Panc1 (cell line): ENCODE measurements at regions not wholly inside any gene's neighbourhood (a gene's known extent, or its start where the extent isn't known, plus 50 kb on each side); places are given as distances from the start of the nearest gene placed in this dataset.

ENCODE experiments used
- ATAC-seq: fragments of 200-7000 bp; cut with Tn5 transposase; 2 replicates; pipeline ENCODE4 v1.9.1; 2020; ENCODE audit warnings: mild to moderate bottlenecking, moderate library complexity
- BruUV-seq: library from RNA; stranded (reverse); fragments of 400-500 nt; replicated peaks from 2 replicates; lab custom pipeline; 2021; lab: Mats Ljungman, UMichigan
- CTCF ChIA-PET: fragments of 300-600 bp; sonication (Branson Sonifier 250); formaldehyde crosslinking; loops from one replicate; lab custom pipeline; 2022; ENCODE audit warnings: antibody characterized with exemption; lab: Charles Lee
- POLR2A ChIA-PET: fragments of 300-600 bp; sonication (Branson Sonifier 250); formaldehyde crosslinking; loops from one replicate; lab custom pipeline; 2022; ENCODE audit warnings: antibody characterized with exemption; lab: Charles Lee
- DNase-seq: peaks from one replicate; pipeline ENCODE4 v3.0.0-alpha.2; 2010; ENCODE audit warnings: low read depth, low spot score
- H3K27ac ChIP-seq: 2 replicates; pipeline ENCODE4 v1.5.1; 2011; ENCODE audit warnings: mild to moderate bottlenecking, low read length, inconsistent platforms
- H3K27me3 ChIP-seq: fragments of 200-500 bp; sonication (Bioruptor generic); 2 replicates; pipeline ENCODE4 v1.6.0; 2014; ENCODE audit warnings: low read length, inconsistent platforms; ENCODE audit not compliant: control insufficient read depth, insufficient read depth
- H3K36me3 ChIP-seq: fragments of 200-500 bp; sonication (Bioruptor generic); 2 replicates; pipeline ENCODE4 v1.5.1; 2014; ENCODE audit warnings: inconsistent platforms, mild to moderate bottlenecking, low read length, moderate library complexity; ENCODE audit not compliant: control insufficient read depth, insufficient read depth
- H3K4me1 ChIP-seq: 2 replicates; pipeline ENCODE4 v1.5.1; 2011; ENCODE audit warnings: inconsistent platforms, mild to moderate bottlenecking, low read length, moderate library complexity; ENCODE audit not compliant: control insufficient read depth, insufficient read depth
- H3K4me3 ChIP-seq, 2 experiments: 2 replicates each; pipeline ENCODE4 v1.5.1; 2011 to 2012; ENCODE audit warnings: low read depth in 2 of 2, low read length in 2 of 2, mild to moderate bottlenecking in 2 of 2, inconsistent platforms in 1 of 2, moderate library complexity in 1 of 2
- H3K9me3 ChIP-seq: fragments of 200-500 bp; sonication (Bioruptor generic); 2 replicates; pipeline ENCODE4 v1.5.1; 2014; ENCODE audit warnings: low read depth, mild to moderate bottlenecking, inconsistent platforms, low read length, moderate library complexity; ENCODE audit not compliant: control insufficient read depth, insufficient read depth
- POLR2AphosphoS5 ChIP-seq: IDR thresholded peaks from 2 replicates; pipeline ENCODE4 v1.6.1; 2012; ENCODE audit warnings: mild to moderate bottlenecking, low read depth, low read length, moderate library complexity
- SIN3A ChIP-seq: IDR thresholded peaks from 2 replicates; pipeline ENCODE4 v1.6.1; 2012; ENCODE audit warnings: low read depth, mild to moderate bottlenecking, low read length, moderate library complexity, borderline replicate concordance; ENCODE audit not compliant: insufficient read depth
- TCF7L2 ChIP-seq: IDR thresholded peaks from 2 replicates; pipeline ENCODE4 v1.6.1; 2011; ENCODE audit warnings: mild to moderate bottlenecking, low read depth, low read length, inconsistent platforms
- in situ Hi-C: cut with HindIII; loops from 2 replicates; pipeline ENCODE4 v1.10.0; 2016; ENCODE audit warnings: low sequenced_read_pairs, low pct_unique_long_range_greater_than_20kb
- intact Hi-C: fragments of 100-400 bp; cut with micrococcal nuclease; formaldehyde crosslinking; loops from one replicate; pipeline ENCODE4 v1.10.0; 2022; ENCODE audit not compliant: unreplicated experiment
- TF ChIP-seq, protein P1 (sequence below): fragments of 450-650 bp; IDR thresholded peaks from 2 replicates; pipeline ENCODE4 v1.5.1; 2017; ENCODE audit warnings: mild to moderate bottlenecking
- TF ChIP-seq, protein P2 (sequence below), 2 experiments: IDR thresholded peaks; 2 replicates each; pipeline ENCODE4 v1.6.1; 2011 to 2012; ENCODE audit warnings: low read depth in 2 of 2, control low read depth in 1 of 2, low read length in 1 of 2, mild to moderate bottlenecking in 1 of 2, moderate library complexity in 1 of 2; ENCODE audit not compliant: insufficient read depth in 1 of 2

DNA sequence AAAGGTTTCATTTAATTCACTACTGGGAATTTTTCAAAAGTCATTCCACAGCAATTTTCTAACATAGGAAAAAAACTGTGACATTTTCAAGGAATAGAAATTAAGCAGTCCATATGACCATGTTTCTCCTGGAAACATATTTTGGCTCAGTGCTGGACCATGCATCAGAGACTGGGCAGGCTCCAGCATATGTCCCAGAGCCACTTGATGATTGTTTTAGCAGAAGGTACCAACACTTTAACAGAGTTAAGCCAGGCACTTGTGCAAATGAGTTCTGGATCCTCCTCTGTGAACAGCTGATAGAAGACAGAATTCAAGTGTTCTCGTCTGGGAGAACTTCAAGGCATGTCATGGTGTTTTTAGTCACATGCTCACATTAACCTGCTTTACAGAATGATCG lies 516.3 kb downstream of the COL12A1 start:
- no peak for TF ChIP-seq SIN3A
- no peak for TF ChIP-seq POLR2AphosphoS5
- TF ChIP-seq, protein P1, sequence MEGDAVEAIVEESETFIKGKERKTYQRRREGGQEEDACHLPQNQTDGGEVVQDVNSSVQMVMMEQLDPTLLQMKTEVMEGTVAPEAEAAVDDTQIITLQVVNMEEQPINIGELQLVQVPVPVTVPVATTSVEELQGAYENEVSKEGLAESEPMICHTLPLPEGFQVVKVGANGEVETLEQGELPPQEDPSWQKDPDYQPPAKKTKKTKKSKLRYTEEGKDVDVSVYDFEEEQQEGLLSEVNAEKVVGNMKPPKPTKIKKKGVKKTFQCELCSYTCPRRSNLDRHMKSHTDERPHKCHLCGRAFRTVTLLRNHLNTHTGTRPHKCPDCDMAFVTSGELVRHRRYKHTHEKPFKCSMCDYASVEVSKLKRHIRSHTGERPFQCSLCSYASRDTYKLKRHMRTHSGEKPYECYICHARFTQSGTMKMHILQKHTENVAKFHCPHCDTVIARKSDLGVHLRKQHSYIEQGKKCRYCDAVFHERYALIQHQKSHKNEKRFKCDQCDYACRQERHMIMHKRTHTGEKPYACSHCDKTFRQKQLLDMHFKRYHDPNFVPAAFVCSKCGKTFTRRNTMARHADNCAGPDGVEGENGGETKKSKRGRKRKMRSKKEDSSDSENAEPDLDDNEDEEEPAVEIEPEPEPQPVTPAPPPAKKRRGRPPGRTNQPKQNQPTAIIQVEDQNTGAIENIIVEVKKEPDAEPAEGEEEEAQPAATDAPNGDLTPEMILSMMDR = no peak
- TF ChIP-seq, protein P2, sequence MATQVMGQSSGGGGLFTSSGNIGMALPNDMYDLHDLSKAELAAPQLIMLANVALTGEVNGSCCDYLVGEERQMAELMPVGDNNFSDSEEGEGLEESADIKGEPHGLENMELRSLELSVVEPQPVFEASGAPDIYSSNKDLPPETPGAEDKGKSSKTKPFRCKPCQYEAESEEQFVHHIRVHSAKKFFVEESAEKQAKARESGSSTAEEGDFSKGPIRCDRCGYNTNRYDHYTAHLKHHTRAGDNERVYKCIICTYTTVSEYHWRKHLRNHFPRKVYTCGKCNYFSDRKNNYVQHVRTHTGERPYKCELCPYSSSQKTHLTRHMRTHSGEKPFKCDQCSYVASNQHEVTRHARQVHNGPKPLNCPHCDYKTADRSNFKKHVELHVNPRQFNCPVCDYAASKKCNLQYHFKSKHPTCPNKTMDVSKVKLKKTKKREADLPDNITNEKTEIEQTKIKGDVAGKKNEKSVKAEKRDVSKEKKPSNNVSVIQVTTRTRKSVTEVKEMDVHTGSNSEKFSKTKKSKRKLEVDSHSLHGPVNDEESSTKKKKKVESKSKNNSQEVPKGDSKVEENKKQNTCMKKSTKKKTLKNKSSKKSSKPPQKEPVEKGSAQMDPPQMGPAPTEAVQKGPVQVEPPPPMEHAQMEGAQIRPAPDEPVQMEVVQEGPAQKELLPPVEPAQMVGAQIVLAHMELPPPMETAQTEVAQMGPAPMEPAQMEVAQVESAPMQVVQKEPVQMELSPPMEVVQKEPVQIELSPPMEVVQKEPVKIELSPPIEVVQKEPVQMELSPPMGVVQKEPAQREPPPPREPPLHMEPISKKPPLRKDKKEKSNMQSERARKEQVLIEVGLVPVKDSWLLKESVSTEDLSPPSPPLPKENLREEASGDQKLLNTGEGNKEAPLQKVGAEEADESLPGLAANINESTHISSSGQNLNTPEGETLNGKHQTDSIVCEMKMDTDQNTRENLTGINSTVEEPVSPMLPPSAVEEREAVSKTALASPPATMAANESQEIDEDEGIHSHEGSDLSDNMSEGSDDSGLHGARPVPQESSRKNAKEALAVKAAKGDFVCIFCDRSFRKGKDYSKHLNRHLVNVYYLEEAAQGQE (IDR thresholded peaks at IDR 0.05; ENCODE audit: insufficient read depth in 1 of 2, low read depth in 2 of 2, low read length in 1 of 2) = no peak
- no peak for TF ChIP-seq TCF7L2
- ATAC-seq = no peak
- no peaks in the 10 kb centered on the region for H3K36me3 ChIP-seq
- in situ Hi-C loops = no loop called here
- intact Hi-C loops = no loop called here
- H3K9me3 ChIP-seq = no peaks in the 10 kb centered on the region
- POLR2A ChIA-PET = no interaction called here
- no TSS peak for BruUV-seq
- no peak overlapping the region for H3K27ac ChIP-seq
- CTCF ChIA-PET = no interaction called here
- H3K4me1 ChIP-seq = no peaks in the 10 kb centered on the region
- DNase-seq = no peak
- H3K4me3 ChIP-seq = no peak overlapping the region
- H3K27me3 ChIP-seq = no peaks in the 10 kb centered on the region

DNA sequence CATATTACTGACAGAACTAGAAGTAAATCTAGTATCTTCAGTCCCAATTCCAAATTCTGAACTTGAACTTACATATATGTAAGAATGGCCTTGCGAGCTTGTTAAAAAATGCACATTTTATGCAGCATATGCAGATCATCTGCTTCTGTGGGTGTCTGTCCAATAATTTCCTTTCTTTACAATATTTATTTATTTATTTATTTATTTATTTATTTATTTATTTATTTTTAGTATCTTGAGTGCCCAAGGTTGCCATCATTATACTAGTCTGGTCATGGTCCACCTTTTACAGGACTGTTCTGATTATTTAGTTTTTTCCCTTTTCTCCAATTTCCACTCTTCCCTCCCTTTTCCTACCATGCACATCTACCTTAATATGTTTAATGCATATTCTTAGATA lies 528.4 kb downstream of the COL12A1 start:
- ChIA-PET POLR2A (no interaction called here), CTCF (no interaction called here)
- Histone ChIP-seq H3K27ac (no peak overlapping the region), H3K27me3 (no peaks in the 10 kb centered on the region), H3K9me3 (no peaks in the 10 kb centered on the region), H3K4me3 (no peak overlapping the region), H3K36me3 (no peaks in the 10 kb centered on the region), H3K4me1 (no peaks in the 10 kb centered on the region)
- intact Hi-C loops (no loop called here), in situ Hi-C loops (no loop called here)
- no peak for ATAC-seq
- DNase-seq = no peak
- no TSS peak for BruUV-seq
- TF ChIP-seq TCF7L2 = no peak
- TF ChIP-seq, protein P1 = no peak
- no peak for TF ChIP-seq SIN3A
- TF ChIP-seq, protein P2 (IDR thresholded peaks at IDR 0.05; ENCODE audit: insufficient read depth in 1 of 2, low read depth in 2 of 2, low read length in 1 of 2) = no peak
- TF ChIP-seq POLR2AphosphoS5 = no peak
